Uterus (tissue), 2 donors: ENCODE measurements at regions not wholly inside any gene's neighbourhood (a gene's known extent, or its start where the extent isn't known, plus 50 kb on each side); places are given as distances from the start of the nearest gene placed in this dataset.

Experiments
- POLR2A ChIP-seq, 2 donors: fragments of 450-650 bp; IDR thresholded peaks; one replicate each; pipeline ENCODE4 v1.6.1; 2016; ENCODE audit warnings: antibody characterized with exemption in 2 of 2, mild to moderate bottlenecking in 1 of 2, moderate library complexity in 1 of 2
- TF ChIP-seq, protein P1 (sequence below), 4 experiments: fragments of 200-600 bp in 2 of 4; fragments of 450-650 bp in 2 of 4; sonication (generic) in 2 of 4; IDR thresholded peaks; one replicate each; pipeline ENCODE4 v1.5.1; 2016 to 2019; ENCODE audit warnings: antibody characterized with exemption in 4 of 4, mild to moderate bottlenecking in 2 of 4, moderate library complexity in 1 of 4

DNA sequence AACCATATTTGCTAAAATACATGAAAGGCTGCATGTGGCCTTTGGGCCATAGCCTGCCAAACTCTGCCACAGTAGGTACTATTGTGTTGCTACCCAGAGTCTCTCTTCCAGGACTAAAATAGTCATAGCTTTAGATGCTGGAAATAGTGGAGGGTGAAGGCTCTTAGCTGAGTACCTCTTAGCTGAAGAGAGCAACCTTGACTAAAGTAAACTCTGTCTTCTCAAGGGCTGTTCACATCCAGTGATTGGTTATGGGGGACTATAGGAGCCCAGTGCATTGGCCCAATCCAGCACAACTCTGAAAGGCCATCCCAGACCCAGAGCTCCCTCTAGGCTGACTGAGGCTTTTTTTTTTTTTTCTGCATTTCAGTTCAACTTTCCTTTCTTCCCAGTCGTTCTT lies 117.8 kb upstream of the ACP3 start:
- TF ChIP-seq, protein P1, sequence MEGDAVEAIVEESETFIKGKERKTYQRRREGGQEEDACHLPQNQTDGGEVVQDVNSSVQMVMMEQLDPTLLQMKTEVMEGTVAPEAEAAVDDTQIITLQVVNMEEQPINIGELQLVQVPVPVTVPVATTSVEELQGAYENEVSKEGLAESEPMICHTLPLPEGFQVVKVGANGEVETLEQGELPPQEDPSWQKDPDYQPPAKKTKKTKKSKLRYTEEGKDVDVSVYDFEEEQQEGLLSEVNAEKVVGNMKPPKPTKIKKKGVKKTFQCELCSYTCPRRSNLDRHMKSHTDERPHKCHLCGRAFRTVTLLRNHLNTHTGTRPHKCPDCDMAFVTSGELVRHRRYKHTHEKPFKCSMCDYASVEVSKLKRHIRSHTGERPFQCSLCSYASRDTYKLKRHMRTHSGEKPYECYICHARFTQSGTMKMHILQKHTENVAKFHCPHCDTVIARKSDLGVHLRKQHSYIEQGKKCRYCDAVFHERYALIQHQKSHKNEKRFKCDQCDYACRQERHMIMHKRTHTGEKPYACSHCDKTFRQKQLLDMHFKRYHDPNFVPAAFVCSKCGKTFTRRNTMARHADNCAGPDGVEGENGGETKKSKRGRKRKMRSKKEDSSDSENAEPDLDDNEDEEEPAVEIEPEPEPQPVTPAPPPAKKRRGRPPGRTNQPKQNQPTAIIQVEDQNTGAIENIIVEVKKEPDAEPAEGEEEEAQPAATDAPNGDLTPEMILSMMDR (IDR thresholded peaks at IDR 0.05), result no peak
- no peak for TF ChIP-seq POLR2A (IDR thresholded peaks at IDR 0.05)
